K562 (cell line): ENCODE measurements at regions not wholly inside any gene's neighbourhood (a gene's known extent, or its start where the extent isn't known, plus 50 kb on each side); places are given as distances from the start of the nearest gene placed in this dataset.

Experiments
- ATAC-seq: fragments of 200-7000 bp; cut with Tn5 transposase; 3 replicates; pipeline ENCODE4 v1.9.1; 2020; ENCODE audit warnings: moderate library complexity
- BruUV-seq: library from RNA; stranded (reverse); fragments of 400-500 nt; replicated peaks from 2 replicates; lab custom pipeline; 2021; lab: Mats Ljungman, UMichigan
- CTCF ChIA-PET: fragments of 300-600 bp; formaldehyde crosslinking; extraction: SDS; loops from one replicate; lab custom pipeline; 2021; ENCODE audit warnings: low intra/inter-chr PET ratio; lab: Yijun Ruan, JAX
- POLR2A ChIA-PET: fragments of 300-600, 350-650 bp; sonication (Branson Sonifier 250); formaldehyde crosslinking; extraction: SDS; loops from one replicate; lab custom pipeline; 2021; ENCODE audit warnings: antibody characterized with exemption, inconsistent platforms; lab: Yijun Ruan, JAX
- DNase-seq, 4 experiments: peaks; one replicate each; pipeline versions ENCODE4 v3.0.0 to v3.0.0-alpha.2; 2011 to 2018; ENCODE audit warnings: low spot score in 3 of 4, mixed read lengths in 3 of 4; ENCODE audit errors: extremely low read depth in 1 of 4
- FAIRE-seq: peaks from 2 replicates; lab custom pipeline; 2011; peaks lifted over from hg19 to GRCh38; lab: Jason Lieb, UNC
- H2AFZ ChIP-seq: 2 replicates; pipeline ENCODE4 v1.6.0; 2011; ENCODE audit warnings: low read depth, low read length, control low read depth, inconsistent platforms
- H3K27ac ChIP-seq: fragments of 200-600 bp; 3 replicates; pipeline ENCODE4 v1.8.0; 2011; ENCODE audit warnings: low read depth, mild to moderate bottlenecking, control low read depth, inconsistent platforms, low read length, moderate library complexity, mixed read lengths; ENCODE audit errors: extremely low read depth
- H3K27me3 ChIP-seq, 2 experiments: fragments of 300-600 bp in 1 of 2; 2 replicates in 1 of 2; 3 replicates in 1 of 2; pipeline versions ENCODE4 v1.6.0 to v1.8.0; 2011; ENCODE audit warnings: inconsistent platforms in 2 of 2, low read length in 2 of 2, mild to moderate bottlenecking in 1 of 2, mixed read lengths in 1 of 2, moderate library complexity in 1 of 2; ENCODE audit not compliant: control insufficient read depth in 2 of 2, insufficient read depth in 2 of 2
- H3K36me3 ChIP-seq: fragments of 300-600 bp; 3 replicates; pipeline ENCODE4 v1.8.0; 2011; ENCODE audit warnings: mild to moderate bottlenecking, low read length, inconsistent platforms; ENCODE audit not compliant: control insufficient read depth, insufficient read depth
- H3K4me1 ChIP-seq, 2 experiments: fragments of 200-600 bp in 1 of 2; replicated peaks in 1 of 2; 2 replicates in 1 of 2; 3 replicates in 1 of 2; pipeline versions ENCODE4 v1.5.1 to v1.8.0; 2011; ENCODE audit warnings: inconsistent platforms in 2 of 2, low read length in 2 of 2, mild to moderate bottlenecking in 1 of 2, mixed read lengths in 1 of 2, moderate library complexity in 1 of 2; ENCODE audit not compliant: control insufficient read depth in 2 of 2, insufficient read depth in 2 of 2
- H3K4me2 ChIP-seq: 2 replicates; pipeline ENCODE4 v1.6.1; 2011; ENCODE audit warnings: low read length, control low read depth, inconsistent platforms, mixed read lengths; ENCODE audit not compliant: insufficient read depth
- H3K4me3 ChIP-seq: fragments of 200-600 bp; sonication (generic), shearing (Covaris generic); 2 replicates; pipeline ENCODE4 v1.5.1; 2016; ENCODE audit warnings: control low read depth, inconsistent platforms
- H3K79me2 ChIP-seq: fragments of 200-600 bp; 3 replicates; pipeline ENCODE4 v1.8.0; 2011; ENCODE audit warnings: low read length, inconsistent platforms; ENCODE audit not compliant: control insufficient read depth, insufficient read depth
- H3K9ac ChIP-seq, 2 experiments: 2 replicates each; pipeline versions ENCODE4 v1.6.0 to v1.6.1; 2011; ENCODE audit warnings: low read depth in 2 of 2, low read length in 2 of 2, control low read depth in 1 of 2, inconsistent platforms in 1 of 2, mild to moderate bottlenecking in 1 of 2, mixed read lengths in 1 of 2; ENCODE audit not compliant: insufficient read depth in 1 of 2
- H3K9me1 ChIP-seq: one replicate; pipeline ENCODE4 v1.6.0; 2011; ENCODE audit warnings: inconsistent platforms, mild to moderate bottlenecking, low read length, moderate library complexity; ENCODE audit not compliant: control insufficient read depth, insufficient read depth
- H3K9me3 ChIP-seq: replicated peaks from 2 replicates; pipeline ENCODE4 v1.5.1; 2011; ENCODE audit warnings: low read depth, low read length, inconsistent platforms; ENCODE audit not compliant: control insufficient read depth, insufficient read depth
- H4K20me1 ChIP-seq: replicated peaks from 2 replicates; pipeline ENCODE4 v1.6.1; 2011; ENCODE audit warnings: low read length, inconsistent platforms, mixed read lengths; ENCODE audit not compliant: control insufficient read depth, insufficient read depth
- GABPA ChIP-seq: fragments of 200-800 bp; sonication (Bioruptor generic); conservative IDR thresholded peaks from 2 replicates; pipeline ENCODE4 v1.6.1; 2016; ENCODE audit warnings: low read depth, missing genetic modification characterization, missing compliant biosample characterization
- MYNN ChIP-seq, 2 experiments: sonication (generic); formaldehyde crosslinking in 1 of 2; IDR thresholded peaks; 2 replicates each; pipeline versions ENCODE4 v1.5.0 to v1.6.1; 2016 to 2020; ENCODE audit warnings: antibody characterized with exemption in 1 of 2, missing genetic modification reagents in 1 of 2
- SPI1 ChIP-seq: IDR thresholded peaks from 2 replicates; pipeline ENCODE4 v1.6.1; 2011; ENCODE audit warnings: low read depth, low read length, control low read depth, borderline replicate concordance
- TFE3 ChIP-seq: fragments of 450-650 bp; formaldehyde crosslinking; IDR thresholded peaks from 2 replicates; pipeline ENCODE4 v1.4.0; 2020; ENCODE audit warnings: mild to moderate bottlenecking, mixed read lengths
- TSC22D4 ChIP-seq: fragments of 450-650 bp; IDR thresholded peaks from 2 replicates; pipeline ENCODE4 v1.6.1; 2016; ENCODE audit warnings: missing genetic modification characterization, missing biosample characterization, control low read depth
- U2AF2 ChIP-seq: fragments of 200-400 bp; formaldehyde crosslinking; optimal IDR thresholded peaks from 2 replicates; pipeline ENCODE3; 2017; ENCODE audit warnings: low read depth, mild to moderate bottlenecking, low read length
- WGBS: fragments of 100-300 bp; shearing (Covaris generic); methylation state at CpG from one replicate; pipeline ENCODE4 v1.1.6; 2016; ENCODE audit warnings: low coverage, mixed read lengths; ENCODE audit not compliant: insufficient coverage; ENCODE audit errors: missing lambda C conversion rate; 5-methylcytosine and 5-hydroxymethylcytosine counted together
- in situ Hi-C: fragments of 300-500 bp; cut with MboI; formaldehyde crosslinking; loops from 4 replicates; pipeline ENCODE4 v1.15.0; 2018; ENCODE audit warnings: inconsistent platforms, mixed read lengths
- intact Hi-C: fragments of 100-400 bp; cut with micrococcal nuclease; formaldehyde crosslinking; loops from 2 replicates; pipeline ENCODE4 v1.14.2; 2022

GRCh38 chr1:115190540-115191170, 101.4 kb upstream of the TSPAN2 start:
- H3K4me3 ChIP-seq, result no peak overlapping the region
- H2AFZ ChIP-seq, result no peak overlapping the region
- no peak overlapping the region for H3K27ac ChIP-seq
- H4K20me1 ChIP-seq, result no peaks in the 10 kb centered on the region; the same call in 1 of the 2 replicates
- ATAC-seq, result no peak
- no peak for TF ChIP-seq TSC22D4 (tag)
- TF ChIP-seq U2AF2, result no peak
- no peak for TF ChIP-seq GABPA (tag)
- no peak for TF ChIP-seq TFE3
- no peak for TF ChIP-seq SPI1
- no peak for TF ChIP-seq MYNN (IDR thresholded peaks at IDR 0.05)
- TF ChIP-seq MYNN (CRISPR knock-in tag; IDR thresholded peaks at IDR 0.05), result no peak
- TF ChIP-seq, all 486 proteins: peak for 0
- Histone ChIP-seq H3K36me3 (no peaks in the 10 kb centered on the region), H3K4me1 (no peaks in the 10 kb centered on the region; a peak in 1 of 5 replicates), H3K4me2 (no peak overlapping the region), H3K9me1 (no peaks in the 10 kb centered on the region), H3K27me3 (peaks cover 0 to 3% of the 10 kb centered on the region in 2 experiments; a peak in 2 of 5 replicates), H3K9me3 (no peaks in the 10 kb centered on the region), H3K79me2 (no peaks in the 10 kb centered on the region), H3K9ac (no peak overlapping the region)
- ChIA-PET POLR2A (interaction anchor here (0.6 to 0.7 kb wide), 3 partner anchors 14 to 1928 kb away, joined by 3 read pairs; no protein-coding TSS in a partner anchor), CTCF (no interaction called here)
- DNase-seq (no peak), FAIRE-seq (no peak)
- BruUV-seq, result no TSS peak
- intact Hi-C loops (no loop called here), in situ Hi-C loops (no loop called here)
- 4% methylated on average over 3 of the region's 3 CpGs for WGBS
